Endodermal cell (in vitro differentiated cells): ENCODE measurements at regions not wholly inside any gene's neighbourhood (a gene's known extent, or its start where the extent isn't known, plus 50 kb on each side); places are given as distances from the start of the nearest gene placed in this dataset.

Experiments used
- DNase-seq: peaks from one replicate; pipeline ENCODE4 v3.0.0-alpha.2; 2017
- H3K27ac ChIP-seq: 2 replicates; pipeline ENCODE4 v1.5.1; 2013; ENCODE audit warnings: mild to moderate bottlenecking, low read depth, low read length, moderate library complexity
- H3K27me3 ChIP-seq: 2 replicates; pipeline ENCODE4 v1.6.1; 2013; ENCODE audit warnings: mild to moderate bottlenecking, low read length, moderate library complexity; ENCODE audit not compliant: insufficient read depth, control insufficient read depth, poor library complexity, severe bottlenecking
- H3K36me3 ChIP-seq: 2 replicates; pipeline ENCODE4 v1.7.0; 2013; ENCODE audit warnings: mild to moderate bottlenecking, low read length, moderate library complexity; ENCODE audit not compliant: control insufficient read depth, insufficient read depth
- H3K4me1 ChIP-seq: one replicate; pipeline ENCODE4 v1.7.0; 2013; ENCODE audit warnings: low read length; ENCODE audit not compliant: control insufficient read depth, insufficient read depth
- H3K4me3 ChIP-seq: 2 replicates; pipeline ENCODE4 v1.5.1; 2013; ENCODE audit warnings: mild to moderate bottlenecking, low read length, moderate library complexity
- H3K9ac ChIP-seq: 2 replicates; pipeline ENCODE4 v1.6.1; 2013; ENCODE audit warnings: mild to moderate bottlenecking, low read length, moderate library complexity; ENCODE audit not compliant: poor library complexity, severe bottlenecking; ENCODE audit errors: extremely low read depth
- H3K9me3 ChIP-seq: 2 replicates; pipeline ENCODE4 v1.6.1; 2013; ENCODE audit warnings: mild to moderate bottlenecking, low read length, moderate library complexity; ENCODE audit not compliant: control insufficient read depth
- H3K27ac Mint-ChIP-seq: 2 replicates; pipeline ENCODE4 v1.8.0; 2020; ENCODE audit warnings: mixed read lengths
- H3K27me3 Mint-ChIP-seq: 2 replicates; pipeline ENCODE4 v1.8.0; 2021; ENCODE audit warnings: mild to moderate bottlenecking, mixed read lengths; ENCODE audit not compliant: insufficient read depth
- H3K36me3 Mint-ChIP-seq: 2 replicates; pipeline ENCODE4 v1.8.0; 2020; ENCODE audit warnings: low read depth, mixed read lengths
- H3K4me1 Mint-ChIP-seq: 2 replicates; pipeline ENCODE4 v1.8.0; 2020; ENCODE audit warnings: mixed read lengths
- H3K4me3 Mint-ChIP-seq: 2 replicates; pipeline ENCODE4 v1.8.0; 2020; ENCODE audit warnings: mild to moderate bottlenecking, moderate library complexity, mixed read lengths
- H3K9me3 Mint-ChIP-seq: 2 replicates; pipeline ENCODE4 v1.8.0; 2020; ENCODE audit warnings: mild to moderate bottlenecking, mixed read lengths
- CTCF ChIP-seq: fragments of 200-600 bp; sonication (generic); conservative IDR thresholded peaks from 2 replicates; pipeline ENCODE4 v1.5.0; 2021; ENCODE audit warnings: antibody characterized with exemption, mild to moderate bottlenecking
- WGBS, 2 experiments: methylation state at CpG; one replicate each; pipeline versions ENCODE4 v1.1.5 to v1.1.7; 2013; ENCODE audit warnings: missing lambda C conversion rate in 2 of 2, mixed read lengths in 1 of 2; ENCODE audit not compliant: insufficient coverage in 1 of 2, insufficient read length in 1 of 2; 5-methylcytosine and 5-hydroxymethylcytosine counted together

- Histone ChIP-seq H3K9me3 (no peaks in the 10 kb centered on the region), H3K4me3 (no peak overlapping the region), H3K9ac (no peak overlapping the region), H3K4me1 (no peaks in the 10 kb centered on the region), H3K27ac (no peak overlapping the region), H3K27me3 (no peaks in the 10 kb centered on the region), H3K36me3 (no peaks in the 10 kb centered on the region)
- H3K27ac Mint-ChIP-seq: no peak overlapping the region
- peaks cover 2% of the 10 kb centered on the region for H3K4me1 Mint-ChIP-seq
- H3K4me3 Mint-ChIP-seq: no peak overlapping the region
- peaks cover 3% of the 10 kb centered on the region for H3K9me3 Mint-ChIP-seq
- TF ChIP-seq CTCF: no peak
- no peak for DNase-seq
- H3K27me3 Mint-ChIP-seq: no peaks in the 10 kb centered on the region
- 94% methylated on average over 1 of the region's 1 CpG; no CpG with 5 or more reads in 1 of the 2 experiments for WGBS, 2 experiments
- H3K36me3 Mint-ChIP-seq: no peaks in the 10 kb centered on the region
Measured at GRCh38 chr2:138871312-138871711, 91.1 kb upstream of the NXPH2 start.

GRCh38 chr2:138867341-138867740, 87.2 kb upstream of the NXPH2 start:
- Mint-ChIP-seq H3K4me1 (peaks cover 2% of the 10 kb centered on the region), H3K27ac (no peak overlapping the region), H3K4me3 (no peak overlapping the region), H3K36me3 (no peaks in the 10 kb centered on the region), H3K27me3 (no peaks in the 10 kb centered on the region), H3K9me3 (peaks cover 3% of the 10 kb centered on the region)
- Histone ChIP-seq H3K4me3 (no peak overlapping the region), H3K9ac (no peak overlapping the region), H3K4me1 (no peaks in the 10 kb centered on the region), H3K36me3 (no peaks in the 10 kb centered on the region), H3K9me3 (no peaks in the 10 kb centered on the region), H3K27ac (no peak overlapping the region), H3K27me3 (no peaks in the 10 kb centered on the region)
- DNase-seq: no peak
- TF ChIP-seq CTCF: no peak
- WGBS, 2 experiments: 100% methylated on average over 1 of the region's 1 CpG; no CpG with 5 or more reads in 1 of the 2 experiments

DNA sequence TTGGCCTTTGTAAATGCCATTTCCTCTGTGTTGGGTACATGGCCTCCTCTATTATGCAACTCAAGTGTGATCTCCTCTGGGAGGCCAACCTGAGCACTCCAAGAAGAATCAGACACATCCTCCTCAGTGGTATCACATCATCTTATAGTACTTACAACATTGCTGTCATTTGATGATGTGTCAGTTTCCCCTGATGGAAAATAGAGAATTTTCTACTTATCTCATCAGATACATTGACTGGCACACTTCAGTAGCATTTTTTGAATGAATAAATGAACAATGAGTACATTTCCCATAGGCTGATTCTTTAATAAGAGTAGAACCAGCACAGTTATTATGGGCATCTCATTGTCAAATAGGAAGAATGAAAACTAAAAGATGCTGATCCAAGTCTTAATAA, 86.6 kb upstream of the NXPH2 start:
- no peaks in the 10 kb centered on the region for H3K4me1 ChIP-seq
- no peak overlapping the region for H3K9ac ChIP-seq
- H3K36me3 ChIP-seq: no peaks in the 10 kb centered on the region
- no peaks in the 10 kb centered on the region for H3K9me3 ChIP-seq
- no peaks in the 10 kb centered on the region for H3K27me3 ChIP-seq
- H3K27ac ChIP-seq: no peak overlapping the region
- no peak for DNase-seq
- H3K4me3 ChIP-seq: no peak overlapping the region
- Mint-ChIP-seq H3K27ac (no peak overlapping the region), H3K4me3 (no peak overlapping the region), H3K27me3 (no peaks in the 10 kb centered on the region), H3K36me3 (no peaks in the 10 kb centered on the region), H3K9me3 (peaks cover 3% of the 10 kb centered on the region), H3K4me1 (peaks cover 2% of the 10 kb centered on the region)
- TF ChIP-seq CTCF: no peak
